Head of caudate nucleus (tissue), 42 donors: ENCODE measurements at regions not wholly inside any gene's neighbourhood (a gene's known extent, or its start where the extent isn't known, plus 50 kb on each side); places are given as distances from the start of the nearest gene placed in this dataset.
A peak's percentile ranks its signal among the peaks of the same experiment; 100 is the strongest.
"Not testable (repeated sequence)": the region's sequence is repeated elsewhere in the genome, so short reads cannot be mapped to it uniquely, and the experiment has no call there.

Source experiments
- DNase-seq, 42 donors: peaks; one replicate each; pipeline versions ENCODE4 v3.0.0 to v3.0.0-alpha.2; 2020 to 2021; ENCODE audit warnings: mixed read lengths in 7 of 42
- intact Hi-C: fragments of 100-400 bp; cut with DNase I; formaldehyde crosslinking; loops from one replicate; pipeline ENCODE4 v1.15.0; 2022

DNA sequence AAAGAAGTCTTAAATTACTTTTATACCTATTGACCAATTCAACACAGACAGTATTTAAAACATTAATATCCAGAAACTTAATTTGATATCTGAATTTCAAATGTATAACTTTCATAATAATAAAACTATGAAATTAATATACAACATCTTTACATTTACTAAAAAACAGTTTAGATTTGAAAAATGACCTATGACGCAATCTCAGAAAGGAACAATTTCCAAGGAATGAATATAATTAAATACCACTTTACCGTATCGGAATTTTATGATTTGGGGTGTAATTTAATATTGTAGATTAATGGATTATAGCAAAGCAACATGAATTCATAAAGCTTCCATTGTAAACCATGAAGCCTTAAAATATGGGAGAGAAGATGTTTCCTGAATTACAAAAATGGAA is 321.5 kb upstream of the TRPM3 start:
- intact Hi-C loops = no loop called here
- DNase-seq = no peak

DNA sequence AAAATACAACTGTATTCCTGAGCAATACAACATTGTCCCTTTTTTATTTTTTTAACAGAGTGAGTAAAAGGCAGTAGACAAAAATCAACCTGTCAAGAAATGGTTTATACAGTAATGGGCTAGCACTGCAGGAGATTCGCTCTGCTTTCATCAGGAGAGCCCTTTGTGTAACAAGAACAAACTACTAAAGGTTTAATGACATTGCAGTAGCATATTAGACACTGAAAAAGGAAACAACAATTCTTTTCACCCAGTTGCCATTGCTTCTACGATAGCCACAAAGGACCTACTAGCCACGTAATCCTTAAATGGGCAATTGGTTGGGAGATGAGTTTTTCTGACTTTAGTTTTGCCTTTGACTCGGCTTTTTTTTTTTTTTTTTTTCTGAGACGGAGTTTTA is 319.8 kb upstream of the TRPM3 start:
- no peak for DNase-seq
- intact Hi-C loops = no loop called here

- no peak for DNase-seq
- intact Hi-C loops = no loop called here
Observed at GRCh38 chr9:71431931-71432330, 310.5 kb upstream of the TRPM3 start.

DNA sequence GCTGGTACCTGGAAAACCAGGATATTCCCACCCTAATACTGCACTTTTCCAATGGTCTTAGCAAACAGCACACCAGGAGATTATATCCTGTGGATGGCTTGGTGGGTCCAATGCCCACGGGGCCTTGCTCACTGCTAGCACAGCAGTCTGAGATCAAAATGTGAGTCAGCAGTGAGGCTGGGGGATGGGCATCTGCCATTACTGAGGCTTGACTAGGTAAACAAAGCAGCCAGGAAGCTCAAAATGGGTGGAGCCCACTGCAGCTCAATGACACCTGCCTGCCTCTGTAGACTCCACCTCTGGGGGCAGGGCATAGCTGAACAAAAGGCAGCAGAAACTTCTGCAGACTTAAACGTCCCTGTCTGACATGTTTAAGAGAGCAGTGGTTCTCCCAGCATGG is 285.9 kb upstream of the TRPM3 start:
- intact Hi-C loops, DNase-seq: not testable (repeated sequence)

- intact Hi-C loops = no loop called here
- no peak for DNase-seq
Observed at GRCh38 chr9:71403106-71403505, 281.7 kb upstream of the TRPM3 start.

DNA sequence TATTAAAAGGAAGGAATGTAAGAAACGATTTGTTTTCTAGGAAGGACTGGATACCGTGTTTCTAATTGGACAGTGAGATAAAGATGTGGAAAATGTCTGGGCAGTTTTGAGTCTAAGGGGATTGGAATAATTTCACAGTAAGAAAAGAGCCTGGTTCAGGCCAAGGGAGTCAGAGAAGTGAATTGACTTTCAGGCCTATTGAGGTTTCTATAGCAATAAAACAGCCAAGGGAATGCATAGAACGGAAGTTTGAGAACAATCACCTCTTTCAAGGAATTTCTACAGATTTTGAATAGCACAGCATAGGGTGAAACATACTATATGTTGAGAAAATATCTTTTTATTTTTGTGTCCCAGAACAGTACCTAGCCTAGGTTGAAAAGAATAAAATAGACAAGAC is 271.6 kb upstream of the TRPM3 start:
- no peak for DNase-seq
- intact Hi-C loops = no loop called here

GRCh38 chr9:71384343-71384742 is 262.9 kb upstream of the TRPM3 start:
- peak in 38 of 42 donors; percentile 6 to 87 (median 54) for DNase-seq

GRCh38 chr9:71383308-71383940 is 262.0 kb upstream of the TRPM3 start:
- DNase-seq = no peak
- intact Hi-C loops = no loop called here

More at GRCh38 chr9:71384343-71384742, 262.9 kb upstream of the TRPM3 start:
- intact Hi-C loops = no loop called here

- peak in 23 of 42 donors; percentile 4 to 53 (median 18) for DNase-seq
- intact Hi-C loops = no loop called here
Observed at GRCh38 chr9:71368157-71368556, 246.7 kb upstream of the TRPM3 start.

DNA sequence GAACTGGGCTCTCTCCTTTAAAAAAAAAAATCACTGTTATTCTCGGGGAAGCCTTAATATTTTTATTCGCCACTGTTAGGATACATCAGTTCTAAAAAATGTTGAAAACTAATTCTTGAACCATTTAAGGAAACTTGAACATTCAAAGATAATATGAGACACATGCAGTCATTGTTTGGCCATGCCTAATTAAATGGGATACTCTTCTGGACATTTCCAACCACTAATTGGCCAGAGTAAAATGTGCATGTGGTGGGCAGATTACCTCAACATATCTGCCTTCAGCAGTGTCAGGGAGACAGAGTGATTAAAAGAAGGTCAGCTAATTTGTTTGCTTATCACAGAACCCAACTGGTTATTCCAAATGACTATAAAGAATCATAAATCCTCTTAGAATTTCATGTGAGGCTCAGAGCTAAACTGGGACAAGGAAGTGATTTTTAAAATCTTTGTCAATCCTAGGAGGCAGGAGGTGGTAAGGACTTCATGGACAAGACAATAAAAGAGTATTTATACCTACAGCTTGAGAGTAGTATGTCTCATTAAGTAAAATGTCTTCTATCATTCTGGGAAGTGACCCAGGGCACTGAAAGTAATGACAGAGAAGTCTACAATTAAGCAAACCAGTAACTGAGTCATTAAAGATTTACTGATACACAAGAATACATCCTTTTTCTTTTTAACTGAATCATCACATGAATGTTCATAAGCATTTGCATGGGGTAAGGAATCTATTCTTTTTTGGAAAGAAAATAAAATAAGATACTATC is 242.9 kb upstream of the TRPM3 start:
- no peak for DNase-seq
- intact Hi-C loops = no loop called here

- intact Hi-C loops = no loop called here
- DNase-seq = no peak
Observed at GRCh38 chr9:71363286-71363961, 242.0 kb upstream of the TRPM3 start.

DNA sequence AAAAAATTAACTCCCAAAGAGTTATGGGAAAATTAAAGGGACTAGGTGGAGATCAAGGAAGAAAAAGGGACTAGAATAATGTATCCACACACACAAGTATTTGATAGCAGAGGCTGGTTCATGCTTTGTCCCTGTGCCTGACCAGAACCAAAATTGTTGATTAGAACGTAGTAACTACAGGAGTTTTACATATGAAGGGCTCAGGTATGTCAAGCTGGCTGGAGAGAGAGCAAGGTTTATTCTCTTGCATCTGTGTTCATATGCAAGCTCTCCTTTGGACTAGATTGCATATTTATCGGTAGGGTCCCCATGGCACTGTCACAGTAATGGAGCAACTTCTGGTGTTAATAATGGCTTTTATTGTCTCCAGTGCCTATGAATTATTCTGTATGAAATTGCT is 239.9 kb upstream of the TRPM3 start:
- DNase-seq = no peak
- intact Hi-C loops = no loop called here

GRCh38 chr9:71357346-71357745 is 235.9 kb upstream of the TRPM3 start:
- no peak for DNase-seq
- intact Hi-C loops = no loop called here

GRCh38 chr9:71355884-71356283 is 234.5 kb upstream of the TRPM3 start:
- intact Hi-C loops = no loop called here

GRCh38 chr9:71353720-71354119 is 232.3 kb upstream of the TRPM3 start:
- intact Hi-C loops = no loop called here
- no peak for DNase-seq

More at GRCh38 chr9:71355884-71356283, 234.5 kb upstream of the TRPM3 start:
- DNase-seq = no peak

GRCh38 chr9:71352837-71353236 is 231.4 kb upstream of the TRPM3 start:
- intact Hi-C loops = no loop called here
- no peak for DNase-seq

DNA sequence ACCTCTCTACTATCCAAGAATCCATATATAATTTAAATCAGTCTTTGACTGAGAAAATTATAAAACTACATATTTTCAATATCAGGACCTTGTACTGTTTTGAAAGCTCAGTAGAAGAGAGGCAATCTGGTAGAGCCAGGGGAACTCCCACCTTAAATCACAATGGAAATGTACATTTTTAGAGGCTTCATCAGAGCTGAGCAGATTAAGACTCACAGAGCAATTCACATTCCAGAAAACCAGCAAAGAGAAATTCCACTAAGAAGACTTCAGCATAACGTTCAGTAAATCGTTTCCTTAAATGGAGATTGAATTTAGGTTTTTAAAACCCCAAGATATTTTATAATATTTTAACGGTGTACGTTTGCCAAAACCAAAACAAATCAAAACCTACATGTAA is 227.8 kb upstream of the TRPM3 start:
- no peak for DNase-seq
- intact Hi-C loops = no loop called here

GRCh38 chr9:71333321-71333720 is 211.9 kb upstream of the TRPM3 start:
- intact Hi-C loops = no loop called here
- no peak for DNase-seq

GRCh38 chr9:71331603-71332002 is 210.2 kb upstream of the TRPM3 start:
- no peak for DNase-seq
- intact Hi-C loops = no loop called here

GRCh38 chr9:71329873-71330272 is 208.5 kb upstream of the TRPM3 start:
- DNase-seq = no peak
- intact Hi-C loops = no loop called here
